ENCODE measurements at regions not wholly inside any gene's neighbourhood (a gene's known extent, or its start where the extent isn't known, plus 50 kb on each side); places are given as distances from the start of the nearest gene placed in this dataset.

GRCh38 chr5:102119252-102119651, 176.8 kb downstream of the SLCO4C1 start:
- Histone ChIP-seq H3K27me3 (ENCODE audit: insufficient read depth, low read length, poor library complexity, severe bottlenecking) (no peaks in the 10 kb centered on the region), H4K20me1 (ENCODE audit: insufficient read depth, low read length, poor library complexity, severe bottlenecking) (peaks cover 2% of the 10 kb centered on the region), H3K9me3 (ENCODE audit: insufficient read depth, low read depth, low read length) (no peaks in the 10 kb centered on the region), H3K36me3 (ENCODE audit: insufficient read depth, low read length) (no peaks in the 10 kb centered on the region), H3K9me2 (replicated peaks; ENCODE audit: low read depth, low read length) (no peaks in the 10 kb centered on the region), H3K79me2 (ENCODE audit: insufficient read depth, low read length) (no peaks in the 10 kb centered on the region), H3F3A (ENCODE audit: low read depth) (no peaks in the 10 kb centered on the region), H3K4me3 (ENCODE audit: low read length, poor library complexity, severe bottlenecking) (no peak overlapping the region), H3K9ac (ENCODE audit: low read depth, low read length, poor library complexity, severe bottlenecking) (no peak overlapping the region), H2AFZ (ENCODE audit: low read length) (no peak overlapping the region), H3K4me2 (ENCODE audit: low read depth, low read length, poor library complexity, severe bottlenecking) (no peak overlapping the region), H3K4me1 (ENCODE audit: insufficient read depth, low read length, poor library complexity, severe bottlenecking) (no peaks in the 10 kb centered on the region)
- TF ChIP-seq CTCF (conservative IDR thresholded peaks at IDR 0.05; ENCODE audit: low read length) (no peak), EZH2phosphoT487 (IDR thresholded peaks at IDR 0.05; ENCODE audit: borderline replicate concordance) (no peak)

- Histone ChIP-seq H3K4me3 (ENCODE audit: low read length, poor library complexity, severe bottlenecking) (no peak overlapping the region), H2AFZ (ENCODE audit: low read length) (no peak overlapping the region), H3K4me2 (ENCODE audit: low read depth, low read length, poor library complexity, severe bottlenecking) (no peak overlapping the region), H3K4me1 (ENCODE audit: insufficient read depth, low read length, poor library complexity, severe bottlenecking) (no peaks in the 10 kb centered on the region), H3F3A (ENCODE audit: low read depth) (no peaks in the 10 kb centered on the region), H3K27me3 (ENCODE audit: insufficient read depth, low read length, poor library complexity, severe bottlenecking) (no peaks in the 10 kb centered on the region), H4K20me1 (ENCODE audit: insufficient read depth, low read length, poor library complexity, severe bottlenecking) (no peaks in the 10 kb centered on the region), H3K9me3 (ENCODE audit: insufficient read depth, low read depth, low read length) (no peaks in the 10 kb centered on the region), H3K36me3 (ENCODE audit: insufficient read depth, low read length) (no peaks in the 10 kb centered on the region), H3K79me2 (ENCODE audit: insufficient read depth, low read length) (no peaks in the 10 kb centered on the region), H3K9me2 (replicated peaks; ENCODE audit: low read depth, low read length) (no peaks in the 10 kb centered on the region), H3K9ac (ENCODE audit: low read depth, low read length, poor library complexity, severe bottlenecking) (no peak overlapping the region)
- TF ChIP-seq EZH2phosphoT487 (IDR thresholded peaks at IDR 0.05; ENCODE audit: borderline replicate concordance), result no peak
- no peak for TF ChIP-seq CTCF (conservative IDR thresholded peaks at IDR 0.05; ENCODE audit: low read length)
Measured at GRCh38 chr5:102115736-102116135, 180.3 kb downstream of the SLCO4C1 start.

- no peak overlapping the region for H2AFZ ChIP-seq (ENCODE audit: low read length)
Measured at GRCh38 chr5:102114525-102115069, 181.5 kb downstream of the SLCO4C1 start.

More at GRCh38 chr5:102114525-102115069, 181.5 kb downstream of the SLCO4C1 start:
- Histone ChIP-seq H3F3A (ENCODE audit: low read depth) (no peaks in the 10 kb centered on the region), H3K9ac (ENCODE audit: low read depth, low read length, poor library complexity, severe bottlenecking) (no peak overlapping the region), H3K4me1 (ENCODE audit: insufficient read depth, low read length, poor library complexity, severe bottlenecking) (no peaks in the 10 kb centered on the region), H3K4me2 (ENCODE audit: low read depth, low read length, poor library complexity, severe bottlenecking) (no peak overlapping the region), H3K79me2 (ENCODE audit: insufficient read depth, low read length) (no peaks in the 10 kb centered on the region), H3K4me3 (ENCODE audit: low read length, poor library complexity, severe bottlenecking) (no peak overlapping the region), H4K20me1 (ENCODE audit: insufficient read depth, low read length, poor library complexity, severe bottlenecking) (no peaks in the 10 kb centered on the region), H3K9me2 (replicated peaks; ENCODE audit: low read depth, low read length) (no peaks in the 10 kb centered on the region), H3K36me3 (ENCODE audit: insufficient read depth, low read length) (no peaks in the 10 kb centered on the region), H3K9me3 (ENCODE audit: insufficient read depth, low read depth, low read length) (no peaks in the 10 kb centered on the region), H3K27me3 (ENCODE audit: insufficient read depth, low read length, poor library complexity, severe bottlenecking) (no peaks in the 10 kb centered on the region)
- TF ChIP-seq CTCF (conservative IDR thresholded peaks at IDR 0.05; ENCODE audit: low read length), result no peak
- TF ChIP-seq EZH2phosphoT487 (IDR thresholded peaks at IDR 0.05; ENCODE audit: borderline replicate concordance), result no peak
